IPS-15b (cell line): ENCODE measurements at regions not wholly inside any gene's neighbourhood (a gene's known extent, or its start where the extent isn't known, plus 50 kb on each side); places are given as distances from the start of the nearest gene placed in this dataset.
"Not testable (repeated sequence)": the region's sequence is repeated elsewhere in the genome, so short reads cannot be mapped to it uniquely, and the experiment has no call there.

Source experiments
- H3K27me3 ChIP-seq: one replicate; pipeline ENCODE4 v1.6.1; 2013; ENCODE audit warnings: low read length; ENCODE audit not compliant: control insufficient read depth, insufficient read depth
- H3K36me3 ChIP-seq: one replicate; pipeline ENCODE4 v1.6.1; 2013; ENCODE audit warnings: low read length; ENCODE audit not compliant: control insufficient read depth, insufficient read depth
- H3K4me1 ChIP-seq: one replicate; pipeline ENCODE4 v1.6.1; 2013; ENCODE audit warnings: mild to moderate bottlenecking, low read length; ENCODE audit not compliant: control insufficient read depth, insufficient read depth
- H3K4me3 ChIP-seq: one replicate; pipeline ENCODE4 v1.5.1; 2013; ENCODE audit warnings: low read depth, low read length
- H3K9ac ChIP-seq: one replicate; pipeline ENCODE4 v1.6.1; 2013; ENCODE audit warnings: low read depth, mild to moderate bottlenecking, low read length
- H3K9me3 ChIP-seq: one replicate; pipeline ENCODE4 v1.6.1; 2013; ENCODE audit warnings: mild to moderate bottlenecking, low read length; ENCODE audit not compliant: control insufficient read depth, insufficient read depth

DNA sequence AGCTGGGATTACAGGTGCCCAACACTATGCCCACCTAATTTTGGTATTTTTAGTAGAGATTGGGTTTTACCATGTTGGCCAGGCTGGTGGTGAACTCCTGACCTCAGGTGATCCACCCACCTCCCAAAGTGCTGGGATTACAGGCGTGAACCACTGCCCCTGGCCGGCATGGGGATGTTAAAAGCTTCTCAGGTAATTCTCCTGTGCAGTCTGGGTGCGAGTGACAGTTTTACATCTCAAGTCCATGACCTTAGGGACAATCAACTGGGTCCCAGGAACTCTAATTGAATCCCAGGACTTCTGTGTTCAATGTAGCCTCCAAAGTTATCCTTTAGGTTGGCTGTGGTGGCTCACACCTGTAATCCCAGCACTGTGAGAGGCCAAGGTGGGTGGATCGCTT, 100.1 kb upstream of the TSHZ3 start:
- Histone ChIP-seq H3K4me1 (no peaks in the 10 kb centered on the region), H3K36me3 (no peaks in the 10 kb centered on the region), H3K9ac (no peak overlapping the region), H3K9me3 (no peaks in the 10 kb centered on the region), H3K4me3 (no peak overlapping the region), H3K27me3 (no peaks in the 10 kb centered on the region)

DNA sequence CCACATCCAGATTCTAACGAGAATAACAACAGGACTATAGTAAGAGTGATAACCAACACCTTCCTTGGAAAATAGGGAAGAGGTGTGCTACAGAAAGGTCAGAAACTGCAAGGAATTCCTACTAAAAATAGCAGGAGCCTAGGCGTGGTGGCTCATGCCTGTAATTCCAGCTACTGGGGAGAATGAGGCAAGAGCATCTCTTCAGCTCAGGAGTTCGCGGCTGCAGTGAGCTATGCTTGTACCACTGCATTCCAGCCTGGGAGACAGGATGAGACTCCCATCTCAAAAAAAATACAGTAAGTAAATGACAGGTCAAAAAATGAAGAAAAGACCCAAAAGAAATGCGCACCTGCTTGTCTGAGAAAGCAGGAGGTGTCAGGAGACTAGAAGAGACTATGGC, 101.5 kb upstream of the TSHZ3 start:
- H3K27me3 ChIP-seq = no peaks in the 10 kb centered on the region
- H3K4me3 ChIP-seq = no peak overlapping the region
- no peaks in the 10 kb centered on the region for H3K4me1 ChIP-seq
- no peaks in the 10 kb centered on the region for H3K9me3 ChIP-seq
- no peak overlapping the region for H3K9ac ChIP-seq
- no peaks in the 10 kb centered on the region for H3K36me3 ChIP-seq

DNA sequence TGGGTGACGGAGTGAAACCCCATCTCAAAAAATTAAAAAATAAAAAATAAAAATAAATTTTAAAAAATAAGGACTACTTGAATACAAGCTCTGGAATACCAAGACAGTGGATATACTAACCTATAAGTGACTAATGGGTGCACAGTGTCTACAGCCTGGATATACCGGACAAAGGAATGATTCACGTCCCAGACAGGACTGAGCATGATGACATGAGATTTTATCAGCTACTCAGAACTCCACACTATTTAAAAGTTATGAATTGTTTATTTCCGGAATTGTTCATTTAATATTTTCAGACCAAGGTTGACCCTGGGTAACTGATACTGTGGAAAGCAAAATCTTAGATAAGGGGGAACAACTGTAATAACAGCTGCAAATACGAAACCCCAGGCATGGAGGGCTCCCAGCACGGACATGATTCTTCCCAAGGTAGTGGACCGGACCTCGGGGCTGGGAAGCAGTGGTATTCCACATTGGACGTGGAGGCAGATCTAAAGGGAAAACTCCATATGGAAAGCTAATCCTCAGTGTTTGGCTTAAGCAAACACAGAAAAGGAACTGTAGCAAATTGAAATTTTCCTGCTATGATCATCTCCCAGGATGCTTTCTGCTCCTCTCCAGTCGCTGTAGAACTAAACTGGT, 102.6 kb upstream of the TSHZ3 start:
- Histone ChIP-seq H3K27me3 (no peaks in the 10 kb centered on the region), H3K9me3 (no peaks in the 10 kb centered on the region)

DNA sequence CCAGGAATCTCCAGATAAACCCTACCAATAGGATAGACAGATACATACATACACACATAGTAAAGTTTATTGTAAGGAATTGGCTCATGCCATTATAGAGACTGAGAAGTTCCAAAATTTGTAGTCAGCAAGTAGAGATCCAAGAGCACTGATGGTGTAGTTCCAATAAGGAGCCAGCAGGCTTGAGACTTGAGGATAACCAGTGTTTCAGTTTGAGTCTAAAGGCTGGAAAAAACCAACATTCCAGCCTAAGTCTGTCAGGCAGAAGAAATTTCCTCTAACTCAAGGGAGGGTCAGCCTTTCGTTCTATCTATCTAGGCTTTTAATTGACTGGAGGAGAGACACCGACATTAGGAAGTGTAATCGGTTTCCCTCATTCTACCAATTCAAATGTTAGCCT, 110.2 kb upstream of the TSHZ3 start:
- Histone ChIP-seq H3K36me3 (no peaks in the 10 kb centered on the region), H3K9me3 (no peaks in the 10 kb centered on the region), H3K9ac (no peak overlapping the region), H3K4me1 (no peaks in the 10 kb centered on the region), H3K27me3 (no peaks in the 10 kb centered on the region), H3K4me3 (no peak overlapping the region)

More for the DNA sequence above, 102.6 kb upstream of the TSHZ3 start:
- no peak overlapping the region for H3K9ac ChIP-seq
- no peak overlapping the region for H3K4me3 ChIP-seq
- no peaks in the 10 kb centered on the region for H3K36me3 ChIP-seq
- no peaks in the 10 kb centered on the region for H3K4me1 ChIP-seq

DNA sequence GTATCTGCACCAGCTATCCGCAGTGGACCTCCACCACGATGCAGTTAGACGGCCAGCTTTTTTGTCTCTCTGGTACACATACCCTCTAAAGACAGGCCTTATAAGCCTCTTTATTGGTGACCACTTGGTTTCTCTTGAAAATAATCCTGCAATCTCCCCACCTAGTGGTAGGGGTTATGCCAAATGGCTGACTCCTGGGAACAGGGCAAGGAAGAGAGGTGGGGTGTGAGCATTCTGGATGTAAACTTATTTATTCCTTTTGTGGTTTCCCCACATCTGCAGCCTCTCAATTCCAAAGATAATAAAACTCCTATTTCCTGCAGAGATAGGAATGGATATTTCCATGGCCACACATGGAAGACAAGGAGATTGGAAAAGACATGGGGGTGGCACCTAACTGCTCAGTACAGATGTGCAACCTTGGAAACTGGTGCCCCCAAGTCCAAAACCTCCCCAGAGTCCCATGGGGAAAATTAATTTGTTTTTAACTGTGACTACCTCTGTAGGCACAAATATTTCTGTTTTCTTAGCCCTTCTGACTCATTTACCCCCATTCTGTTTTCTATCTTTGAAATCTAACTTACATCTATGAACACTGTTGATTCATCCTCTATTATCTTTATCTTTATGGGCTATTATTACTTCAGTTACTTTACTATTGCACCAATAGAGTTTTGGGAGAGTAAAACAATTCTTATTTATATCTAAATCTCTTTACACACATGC, 112.7 kb upstream of the TSHZ3 start:
- H3K4me1 ChIP-seq = no peaks in the 10 kb centered on the region
- H3K27me3 ChIP-seq = no peaks in the 10 kb centered on the region
- no peaks in the 10 kb centered on the region for H3K9me3 ChIP-seq
- no peak overlapping the region for H3K9ac ChIP-seq
- H3K36me3 ChIP-seq = no peaks in the 10 kb centered on the region
- H3K4me3 ChIP-seq = no peak overlapping the region

DNA sequence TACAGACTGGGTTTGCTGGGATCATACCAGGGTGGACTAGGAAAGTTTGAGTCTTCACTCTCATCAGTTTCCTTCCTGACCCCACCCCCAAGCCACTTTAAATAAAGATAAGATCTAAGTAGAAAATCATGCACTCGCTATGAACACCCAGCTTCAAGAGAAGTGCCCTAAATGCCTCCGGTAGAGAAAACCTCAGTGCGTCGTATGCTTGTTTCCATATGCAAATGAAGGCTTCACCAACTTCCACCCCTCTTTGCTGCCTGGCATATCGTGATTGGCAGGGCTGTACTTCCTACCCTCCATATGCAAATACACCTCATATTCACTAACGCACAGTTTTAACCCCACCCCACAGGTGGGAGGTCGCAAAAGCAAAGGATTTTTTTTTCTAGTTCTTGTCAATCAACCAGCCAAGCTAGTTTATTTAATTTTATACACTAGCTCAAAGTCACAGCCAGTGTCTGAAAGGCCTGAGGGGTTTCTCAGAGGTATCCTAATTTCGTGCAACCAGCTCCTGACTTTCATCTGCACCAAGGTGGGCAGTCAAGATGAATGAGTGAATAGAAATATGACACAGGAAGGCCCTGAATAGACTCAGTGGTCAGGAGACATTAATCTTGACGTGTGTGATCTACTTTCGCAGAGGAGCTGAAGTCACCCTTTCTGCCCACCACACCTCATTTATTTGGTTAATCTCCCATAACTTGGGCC, 121.1 kb upstream of the TSHZ3 start:
- Histone ChIP-seq H3K4me3 (no peak overlapping the region), H3K27me3 (no peaks in the 10 kb centered on the region), H3K9ac (no peak overlapping the region), H3K36me3 (no peaks in the 10 kb centered on the region), H3K4me1 (no peaks in the 10 kb centered on the region), H3K9me3 (no peaks in the 10 kb centered on the region)

DNA sequence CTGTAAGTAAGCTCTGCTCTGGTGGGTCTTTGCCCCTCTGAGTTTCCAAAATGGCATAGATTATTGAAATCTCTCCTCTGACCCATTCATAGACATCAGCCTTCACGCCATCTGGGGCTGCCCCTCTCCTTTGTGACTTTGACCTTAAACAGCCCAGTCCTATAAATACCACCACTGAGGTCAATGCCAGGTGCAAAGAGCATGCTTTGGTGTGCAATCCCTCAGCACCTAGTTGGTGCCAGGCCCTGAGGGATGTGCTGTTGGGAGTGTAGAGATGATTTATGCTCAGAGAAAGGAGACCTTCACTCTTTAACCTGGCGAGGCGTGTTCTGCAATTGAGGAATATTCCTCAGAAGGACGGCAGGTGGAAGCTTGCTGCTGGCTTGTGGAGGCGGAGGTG, 121.7 kb upstream of the TSHZ3 start:
- Histone ChIP-seq H3K4me3 (no peak overlapping the region), H3K27me3 (no peaks in the 10 kb centered on the region), H3K9ac (no peak overlapping the region), H3K4me1 (no peaks in the 10 kb centered on the region), H3K36me3 (no peaks in the 10 kb centered on the region), H3K9me3 (no peaks in the 10 kb centered on the region)

DNA sequence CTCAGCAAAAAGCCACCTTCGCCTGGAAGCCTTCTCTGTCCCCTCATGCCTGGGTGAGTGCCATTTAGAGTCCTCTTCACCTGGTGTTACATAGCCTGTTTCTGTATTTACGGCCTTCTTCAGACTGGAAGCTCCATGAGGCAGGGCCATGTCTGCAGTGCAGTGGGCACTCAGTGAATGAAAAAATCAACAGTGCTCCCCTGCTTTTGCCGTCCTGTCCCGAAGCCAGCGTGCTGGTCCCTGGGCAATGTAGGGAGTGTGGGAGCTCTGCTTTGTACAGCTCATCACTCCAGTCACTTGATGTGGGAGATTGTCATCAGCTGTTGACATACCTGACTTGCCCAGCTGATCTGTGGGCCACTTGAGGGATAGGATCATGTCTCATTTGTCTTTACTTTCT, 129.0 kb upstream of the TSHZ3 start:
- Histone ChIP-seq H3K4me3 (no peak overlapping the region), H3K4me1 (no peaks in the 10 kb centered on the region), H3K36me3 (no peaks in the 10 kb centered on the region), H3K27me3 (no peaks in the 10 kb centered on the region), H3K9ac (no peak overlapping the region), H3K9me3 (peaks cover 8% of the 10 kb centered on the region)

DNA sequence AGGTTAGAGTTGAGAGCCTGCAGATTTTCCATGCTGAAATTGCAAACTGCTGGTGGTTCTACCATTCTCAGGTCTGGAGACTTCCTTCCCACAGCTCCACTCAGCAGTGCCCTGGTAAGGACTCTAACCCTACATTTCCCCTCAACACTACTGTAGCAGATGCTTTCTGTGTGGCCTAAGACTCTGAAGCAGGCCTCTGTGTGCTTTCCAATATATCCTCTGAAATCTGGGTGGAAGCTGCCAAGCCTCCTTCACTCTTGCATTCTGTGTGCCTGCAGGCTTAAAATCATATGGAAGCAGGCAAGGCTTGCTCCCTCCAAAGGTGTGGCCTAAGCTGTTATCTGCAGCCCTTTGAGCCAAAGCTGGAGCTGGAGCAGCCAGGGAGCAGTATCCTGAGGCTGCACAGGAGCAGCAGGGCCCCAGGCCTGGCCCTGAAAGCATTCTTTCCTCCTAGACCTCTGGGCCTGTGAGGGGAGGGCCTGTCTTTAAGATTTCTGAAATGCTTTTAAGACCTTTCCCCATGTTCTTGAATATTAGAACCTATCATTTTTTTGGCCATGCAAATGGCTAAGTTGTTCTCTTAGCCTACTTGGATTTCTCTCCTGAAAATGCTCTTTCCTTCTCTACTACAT, 134.1 kb upstream of the TSHZ3 start:
- Histone ChIP-seq H3K4me1 (no peaks in the 10 kb centered on the region), H3K9me3 (peaks cover 17% of the 10 kb centered on the region), H3K4me3 (no peak overlapping the region), H3K27me3 (no peaks in the 10 kb centered on the region), H3K36me3 (no peaks in the 10 kb centered on the region), H3K9ac (no peak overlapping the region)

DNA sequence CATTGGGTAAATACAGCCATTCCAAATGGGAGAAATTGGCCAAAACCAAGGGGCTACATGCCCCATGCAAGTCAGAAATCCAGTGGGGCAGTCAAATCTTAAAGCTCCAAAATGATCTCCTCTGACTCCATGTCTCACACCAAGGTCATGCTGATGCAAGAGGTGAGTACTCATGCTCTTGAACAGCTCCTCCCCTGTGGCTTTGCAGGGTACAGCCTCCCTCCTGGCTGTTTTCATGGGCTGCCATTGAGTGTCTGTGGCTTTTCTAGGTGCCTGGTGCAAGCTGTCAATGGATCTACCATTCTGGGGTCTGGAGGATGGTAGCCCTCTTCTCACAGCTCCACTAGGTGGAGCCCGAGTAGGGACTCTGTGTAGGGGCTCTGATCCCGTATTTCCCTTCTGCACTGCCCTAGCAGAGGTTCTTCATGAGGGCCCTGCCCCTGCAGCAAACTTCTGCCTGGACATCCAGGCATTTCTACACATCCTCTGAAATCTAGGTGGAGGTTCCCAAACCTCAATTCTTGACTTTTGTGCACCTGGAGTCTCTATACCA, 135.7 kb upstream of the TSHZ3 start:
- H3K27me3 ChIP-seq, H3K4me1 ChIP-seq, H3K36me3 ChIP-seq, H3K4me3 ChIP-seq, H3K9ac ChIP-seq: not testable (repeated sequence)
- peaks cover 17% of the 10 kb centered on the region for H3K9me3 ChIP-seq

DNA sequence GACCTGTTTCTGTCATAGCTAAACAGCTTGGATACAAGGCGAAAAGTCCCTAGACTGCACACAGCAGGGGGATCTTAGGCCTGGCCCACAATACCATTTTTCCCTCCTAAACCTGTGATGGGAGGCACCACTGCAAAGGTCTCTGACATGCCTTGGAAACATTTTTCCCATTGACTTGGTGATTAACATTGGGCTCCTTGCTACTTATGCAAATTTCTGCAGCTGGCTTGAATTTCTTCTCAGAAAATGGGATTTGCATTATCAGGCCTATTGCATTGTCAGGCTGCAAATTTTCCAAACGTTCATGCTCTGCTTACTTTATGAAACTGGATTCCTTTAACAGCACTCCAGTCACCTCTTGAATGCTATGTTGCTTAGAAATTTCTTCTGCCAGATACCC, 136.2 kb upstream of the TSHZ3 start:
- Histone ChIP-seq H3K9me3 (peaks cover 17% of the 10 kb centered on the region), H3K4me1 (no peaks in the 10 kb centered on the region), H3K4me3 (no peak overlapping the region), H3K9ac (no peak overlapping the region), H3K27me3 (no peaks in the 10 kb centered on the region), H3K36me3 (no peaks in the 10 kb centered on the region)
